ENCODE measurements at regions not wholly inside any gene's neighbourhood (a gene's known extent, or its start where the extent isn't known, plus 50 kb on each side); places are given as distances from the start of the nearest gene placed in this dataset.

GRCh38 chr1:22291494-22291893 is 148.6 kb upstream of the WNT4 start:
- TF ChIP-seq CTCF (IDR thresholded peaks at IDR 0.05; ENCODE audit: control extremely low read depth in 1 of 3, insufficient read depth in 1 of 3, low read depth in 1 of 3, low read length in 3 of 3): no peak
- TF ChIP-seq EP300 (IDR thresholded peaks at IDR 0.05; ENCODE audit: borderline replicate concordance in 1 of 2, low read depth in 2 of 2, low read length in 2 of 2): no peak
- no peak for TF ChIP-seq POLR2A (IDR thresholded peaks at IDR 0.05; ENCODE audit: control extremely low read depth in 1 of 2, low read depth in 2 of 2, low read length in 2 of 2)
- TF ChIP-seq BRCA1 (IDR thresholded peaks at IDR 0.05; ENCODE audit: low read depth, low read length): no peak
- no peak for TF ChIP-seq EZH2 (IDR thresholded peaks at IDR 0.05; ENCODE audit: low read depth, low read length, severe bottlenecking)
- TF ChIP-seq TEAD4 (IDR thresholded peaks at IDR 0.05; ENCODE audit: low read depth, low read length): no peak
- TF ChIP-seq HDAC2 (IDR thresholded peaks at IDR 0.05; ENCODE audit: borderline replicate concordance in 1 of 2, low read depth in 2 of 2, low read length in 2 of 2): no peak
- no peak for TF ChIP-seq JUN (IDR thresholded peaks at IDR 0.05; ENCODE audit: low read depth, low read length)

Data from H1 (cell line).